AG04450 (cell line): ENCODE measurements at regions not wholly inside any gene's neighbourhood (a gene's known extent, or its start where the extent isn't known, plus 50 kb on each side); places are given as distances from the start of the nearest gene placed in this dataset.

Experiments used
- CTCF ChIA-PET: fragments of 300-600, 350-600 bp; formaldehyde crosslinking; extraction: SDS; loops from one replicate; lab custom pipeline; 2022; ENCODE audit warnings: antibody characterized with exemption, inconsistent platforms; lab: Charles Lee
- POLR2A ChIA-PET: fragments of 350-600 bp; formaldehyde crosslinking; extraction: SDS; loops from one replicate; lab custom pipeline; 2021; ENCODE audit warnings: antibody characterized with exemption, inconsistent platforms; lab: Yijun Ruan, JAX
- DNase-seq: peaks from one replicate; pipeline ENCODE4 v3.0.0-alpha.2; 2011; ENCODE audit warnings: low read depth, low spot score
- H3K27ac ChIP-seq: one replicate; pipeline ENCODE4 v1.5.1; 2012; ENCODE audit warnings: low read depth, low read length, control low read depth
- H3K27me3 ChIP-seq: one replicate; pipeline ENCODE4 v1.6.0; 2012; ENCODE audit warnings: low read length; ENCODE audit not compliant: control insufficient read depth, insufficient read depth
- H3K4me3 ChIP-seq: 2 replicates; pipeline ENCODE4 v1.5.1; 2011; ENCODE audit warnings: mild to moderate bottlenecking, low read depth, low read length, control low read depth
- H3K9me3 ChIP-seq: 2 replicates; pipeline ENCODE4 v1.5.1; 2012; ENCODE audit warnings: low read length; ENCODE audit not compliant: control insufficient read depth, insufficient read depth
- TF ChIP-seq, protein P1 (sequence below): IDR thresholded peaks from 2 replicates; pipeline ENCODE4 v1.5.1; 2011; ENCODE audit warnings: low read depth, low read length, control low read depth, inconsistent platforms

DNA sequence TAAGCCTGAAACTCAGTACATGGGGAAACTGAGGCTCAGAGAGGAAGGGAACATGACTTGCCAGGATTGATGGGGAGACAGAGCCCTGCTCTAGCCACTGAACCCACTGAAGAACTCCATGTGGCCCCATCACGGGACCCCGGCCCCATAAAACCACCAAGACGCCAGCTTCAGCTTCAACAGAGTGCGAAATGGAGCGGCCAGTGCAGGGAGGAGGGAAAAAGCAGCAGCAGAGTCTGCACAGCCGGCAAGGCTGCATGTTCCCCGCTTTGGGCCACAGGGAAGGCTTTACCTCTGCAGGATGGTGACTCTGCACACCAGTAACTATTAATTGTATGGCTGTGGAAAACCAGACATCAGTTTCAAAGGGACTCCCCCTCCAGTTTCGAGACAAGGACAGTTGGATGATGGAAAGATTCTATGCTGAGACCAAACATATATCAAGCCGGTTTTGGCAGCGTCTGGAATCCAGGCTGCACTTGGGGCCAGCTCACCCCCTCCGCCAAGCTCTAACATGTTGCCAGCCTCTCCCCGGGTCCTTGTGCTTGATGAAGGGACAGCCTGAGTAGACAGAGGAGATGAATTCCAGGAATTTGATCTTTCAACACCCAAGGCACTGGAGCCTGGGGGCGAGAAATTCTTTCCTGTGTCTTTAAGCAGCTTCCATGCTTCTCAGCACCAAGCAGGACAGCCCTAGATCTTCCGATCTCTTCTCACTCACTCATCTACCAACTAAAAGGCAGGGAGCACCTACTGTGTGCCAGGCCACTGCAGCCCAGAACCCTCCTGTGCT is 55.7 kb upstream of the BCL11B start:
- Histone ChIP-seq H3K4me3 (no peak overlapping the region), H3K27me3 (no peaks in the 10 kb centered on the region), H3K9me3 (peaks cover 3% of the 10 kb centered on the region; the same call in 1 of the 2 replicates), H3K27ac (no peak overlapping the region)
- CTCF ChIA-PET, result interaction anchor here (1.1 kb wide), 1 partner anchor 62 kb away, joined by 3 read pairs; no protein-coding TSS in a partner anchor
- POLR2A ChIA-PET, result no interaction called here
- TF ChIP-seq, protein P1, sequence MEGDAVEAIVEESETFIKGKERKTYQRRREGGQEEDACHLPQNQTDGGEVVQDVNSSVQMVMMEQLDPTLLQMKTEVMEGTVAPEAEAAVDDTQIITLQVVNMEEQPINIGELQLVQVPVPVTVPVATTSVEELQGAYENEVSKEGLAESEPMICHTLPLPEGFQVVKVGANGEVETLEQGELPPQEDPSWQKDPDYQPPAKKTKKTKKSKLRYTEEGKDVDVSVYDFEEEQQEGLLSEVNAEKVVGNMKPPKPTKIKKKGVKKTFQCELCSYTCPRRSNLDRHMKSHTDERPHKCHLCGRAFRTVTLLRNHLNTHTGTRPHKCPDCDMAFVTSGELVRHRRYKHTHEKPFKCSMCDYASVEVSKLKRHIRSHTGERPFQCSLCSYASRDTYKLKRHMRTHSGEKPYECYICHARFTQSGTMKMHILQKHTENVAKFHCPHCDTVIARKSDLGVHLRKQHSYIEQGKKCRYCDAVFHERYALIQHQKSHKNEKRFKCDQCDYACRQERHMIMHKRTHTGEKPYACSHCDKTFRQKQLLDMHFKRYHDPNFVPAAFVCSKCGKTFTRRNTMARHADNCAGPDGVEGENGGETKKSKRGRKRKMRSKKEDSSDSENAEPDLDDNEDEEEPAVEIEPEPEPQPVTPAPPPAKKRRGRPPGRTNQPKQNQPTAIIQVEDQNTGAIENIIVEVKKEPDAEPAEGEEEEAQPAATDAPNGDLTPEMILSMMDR, result no peak
- DNase-seq, result no peak

DNA sequence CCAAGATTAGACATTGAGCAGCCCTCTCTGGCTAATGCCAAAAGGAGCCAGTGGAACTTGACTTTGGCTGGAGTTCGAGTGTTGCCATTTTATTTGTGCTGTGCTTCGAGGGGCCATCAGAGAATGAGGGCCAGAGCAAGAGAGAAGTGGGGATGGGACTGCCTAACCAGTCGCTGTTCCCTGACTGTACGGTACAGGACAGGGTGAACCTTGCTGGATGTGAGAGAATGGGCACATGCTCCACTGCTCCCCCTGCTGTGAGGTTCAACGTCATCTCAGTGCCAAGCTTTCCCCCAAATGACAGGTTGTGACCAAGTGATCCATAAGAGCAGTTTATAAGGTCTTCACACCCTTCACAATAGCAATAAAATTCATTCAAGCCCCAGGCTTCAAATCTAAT is 55.1 kb upstream of the BCL11B start:
- H3K27me3 ChIP-seq, result no peaks in the 10 kb centered on the region

DNA sequence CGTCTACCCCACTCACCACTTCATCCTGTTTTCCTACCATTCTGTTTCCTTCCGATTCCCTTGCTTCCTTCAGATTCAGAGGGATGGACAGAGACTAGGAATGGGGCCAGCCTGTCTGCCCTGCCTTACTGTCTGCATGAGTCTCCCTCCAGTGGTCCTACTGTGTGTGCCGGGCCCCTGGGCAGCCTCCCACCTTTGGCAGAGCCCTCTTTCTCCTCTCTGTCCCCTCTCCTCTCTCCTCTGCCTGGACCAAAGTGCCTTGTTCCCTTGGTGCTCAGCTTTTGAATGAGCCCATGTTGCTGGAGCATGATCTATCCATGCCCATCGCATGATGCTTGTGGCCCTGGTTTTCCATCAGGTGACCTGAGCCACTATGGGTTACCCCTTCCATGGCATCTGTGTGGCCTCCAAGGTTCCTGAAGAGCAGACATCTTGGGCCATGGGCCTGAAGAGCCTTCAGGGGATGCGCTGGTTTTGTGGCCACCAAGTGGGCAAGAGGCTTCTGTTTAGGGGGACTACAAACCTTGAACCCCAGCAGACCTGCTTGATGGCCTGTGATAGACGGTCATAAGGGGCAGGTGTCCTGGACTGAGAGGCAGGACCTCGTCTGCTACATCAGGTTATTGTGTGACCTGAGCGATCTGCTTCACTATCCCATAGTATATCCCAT is 54.2 kb upstream of the BCL11B start:
- POLR2A ChIA-PET, result no interaction called here
- no peaks in the 10 kb centered on the region for H3K27me3 ChIP-seq
- CTCF ChIA-PET, result no interaction called here
- DNase-seq, result no peak
- TF ChIP-seq, protein P1, result no peak
- H3K9me3 ChIP-seq, result no peaks in the 10 kb centered on the region
- no peak overlapping the region for H3K4me3 ChIP-seq
- H3K27ac ChIP-seq, result no peak overlapping the region

More for the DNA sequence above, 55.1 kb upstream of the BCL11B start:
- peaks cover 1% of the 10 kb centered on the region; the same call in 1 of the 2 replicates for H3K9me3 ChIP-seq
- TF ChIP-seq, protein P1, result no peak
- POLR2A ChIA-PET, result no interaction called here
- CTCF ChIA-PET, result interaction anchor here (1.1 kb wide), 1 partner anchor 62 kb away, joined by 3 read pairs; no protein-coding TSS in a partner anchor
- no peak overlapping the region for H3K27ac ChIP-seq
- DNase-seq, result no peak
- no peak overlapping the region for H3K4me3 ChIP-seq

DNA sequence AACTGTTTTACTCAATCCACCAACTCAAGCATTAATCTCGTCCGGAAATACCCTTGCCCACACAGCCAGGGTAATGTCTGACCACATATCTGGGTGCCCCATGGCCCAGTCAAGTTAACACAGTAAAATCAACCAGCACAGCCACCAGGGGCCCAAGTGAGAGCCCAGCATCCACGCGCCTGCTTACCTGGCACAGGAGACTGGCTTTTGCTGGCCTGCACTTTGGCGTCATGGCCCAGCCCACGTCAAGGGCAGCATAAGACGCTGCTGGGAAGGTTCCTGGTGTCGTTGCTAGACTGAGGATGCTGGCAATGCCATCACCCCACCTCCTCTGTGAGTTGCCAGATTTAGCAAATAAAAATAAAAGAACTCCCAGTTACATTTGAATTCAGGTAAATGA is 53.6 kb upstream of the BCL11B start:
- CTCF ChIA-PET, result interaction anchor here (1.2 kb wide), 1 partner anchor 90 kb away, joined by 4 read pairs; no protein-coding TSS in a partner anchor
- no peak overlapping the region for H3K4me3 ChIP-seq
- TF ChIP-seq, protein P1, result no peak

More for the DNA sequence above, 53.6 kb upstream of the BCL11B start:
- no peak for DNase-seq
- H3K27me3 ChIP-seq, result no peaks in the 10 kb centered on the region
- no peaks in the 10 kb centered on the region; the same call in 1 of the 2 replicates for H3K9me3 ChIP-seq
- POLR2A ChIA-PET, result no interaction called here
- H3K27ac ChIP-seq, result no peak overlapping the region
